Ascending aorta (tissue), 2 donors: ENCODE measurements at regions not wholly inside any gene's neighbourhood (a gene's known extent, or its start where the extent isn't known, plus 50 kb on each side); places are given as distances from the start of the nearest gene placed in this dataset.
A peak's percentile ranks its signal among the peaks of the same experiment; 100 is the strongest.

Experiments used
- DNase-seq, 2 donors: peaks; one replicate each; pipeline ENCODE4 v3.0.0-alpha.2; 2019; ENCODE audit warnings: low spot score in 2 of 2
- H3K27ac ChIP-seq, 2 donors: fragments of 200-600 bp; sonication (generic); one replicate each; pipeline ENCODE4 v1.5.1; 2016 to 2017; ENCODE audit warnings: mild to moderate bottlenecking in 1 of 2
- H3K27me3 ChIP-seq: fragments of 200-600 bp; sonication (generic); one replicate; pipeline ENCODE4 v1.5.1; 2017
- H3K36me3 ChIP-seq, 2 donors: fragments of 200-600 bp; sonication (generic); one replicate each; pipeline ENCODE4 v1.5.1; 2016
- H3K4me1 ChIP-seq, 2 donors: fragments of 200-600 bp; sonication (generic); one replicate each; pipeline ENCODE4 v1.5.1; 2016 to 2017; ENCODE audit warnings: mild to moderate bottlenecking in 1 of 2
- H3K4me3 ChIP-seq, 2 donors: fragments of 200-600 bp; sonication (generic); one replicate each; pipeline ENCODE4 v1.5.1; 2016 to 2017; ENCODE audit warnings: mild to moderate bottlenecking in 1 of 2
- H3K9me3 ChIP-seq, 2 donors: fragments of 200-600 bp; sonication (generic); one replicate each; pipeline ENCODE4 v1.5.1; 2016
- intact Hi-C: fragments of 100-400 bp; cut with DNase I; formaldehyde crosslinking; loops from one replicate; pipeline ENCODE4 v1.15.1; 2023
- TF ChIP-seq, protein P1 (sequence below), 3 experiments: fragments of 200-600 bp in 2 of 3; fragments of 450-650 bp in 1 of 3; sonication (generic) in 2 of 3; IDR thresholded peaks; one replicate each; pipeline ENCODE4 v1.5.1; 2016 to 2019; ENCODE audit warnings: antibody characterized with exemption in 3 of 3, mild to moderate bottlenecking in 1 of 3, moderate library complexity in 1 of 3

DNA sequence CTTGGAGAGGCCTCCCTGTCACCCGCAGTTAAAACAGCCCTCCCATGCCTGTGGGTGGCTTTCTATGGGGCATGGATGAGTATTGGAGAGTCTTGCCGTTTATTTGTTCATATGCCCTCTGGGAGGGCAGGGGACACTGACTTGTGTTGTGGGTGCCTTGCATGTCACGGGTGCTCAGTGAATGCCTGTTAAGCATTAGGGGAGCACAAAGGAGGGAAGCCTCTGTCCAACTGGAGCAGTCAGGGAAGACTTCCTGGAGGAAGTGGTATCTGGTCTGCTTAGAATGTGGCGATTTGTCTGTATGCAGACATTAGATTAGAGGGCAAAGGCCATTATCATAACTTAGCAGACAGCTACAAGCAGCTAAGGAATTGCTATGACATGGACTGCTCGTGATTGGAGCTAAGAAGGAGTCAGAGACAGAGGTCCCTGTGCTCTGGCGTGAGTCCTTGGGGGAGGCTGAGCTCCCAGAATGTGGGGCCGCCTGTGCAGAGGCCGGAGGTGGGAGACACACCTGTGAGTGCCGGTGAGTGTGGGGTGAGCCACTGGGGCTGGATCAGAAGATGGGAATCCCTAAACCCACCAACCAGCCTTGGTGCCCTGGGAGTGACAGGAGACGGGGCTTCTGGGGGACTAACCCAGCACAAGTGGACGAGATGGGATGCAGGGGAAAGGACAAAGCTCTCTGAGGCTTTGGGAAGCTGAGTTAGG, 286.1 kb downstream of the SEC14L1 start:
- Histone ChIP-seq H3K27ac (peak overlapping the region; percentile 90 to 93), H3K9me3 (no peaks in the 10 kb centered on the region), H3K4me3 (no peak overlapping the region), H3K36me3 (no peaks in the 10 kb centered on the region), H3K27me3 (no peaks in the 10 kb centered on the region), H3K4me1 (peaks cover 44 to 68% of the 10 kb centered on the region in 2 donors)
- intact Hi-C loops, result loop anchor here (2.0 to 10.0 kb wide), 2 partner anchors 104 to 308 kb away; no protein-coding TSS in a partner anchor
- TF ChIP-seq, protein P1, sequence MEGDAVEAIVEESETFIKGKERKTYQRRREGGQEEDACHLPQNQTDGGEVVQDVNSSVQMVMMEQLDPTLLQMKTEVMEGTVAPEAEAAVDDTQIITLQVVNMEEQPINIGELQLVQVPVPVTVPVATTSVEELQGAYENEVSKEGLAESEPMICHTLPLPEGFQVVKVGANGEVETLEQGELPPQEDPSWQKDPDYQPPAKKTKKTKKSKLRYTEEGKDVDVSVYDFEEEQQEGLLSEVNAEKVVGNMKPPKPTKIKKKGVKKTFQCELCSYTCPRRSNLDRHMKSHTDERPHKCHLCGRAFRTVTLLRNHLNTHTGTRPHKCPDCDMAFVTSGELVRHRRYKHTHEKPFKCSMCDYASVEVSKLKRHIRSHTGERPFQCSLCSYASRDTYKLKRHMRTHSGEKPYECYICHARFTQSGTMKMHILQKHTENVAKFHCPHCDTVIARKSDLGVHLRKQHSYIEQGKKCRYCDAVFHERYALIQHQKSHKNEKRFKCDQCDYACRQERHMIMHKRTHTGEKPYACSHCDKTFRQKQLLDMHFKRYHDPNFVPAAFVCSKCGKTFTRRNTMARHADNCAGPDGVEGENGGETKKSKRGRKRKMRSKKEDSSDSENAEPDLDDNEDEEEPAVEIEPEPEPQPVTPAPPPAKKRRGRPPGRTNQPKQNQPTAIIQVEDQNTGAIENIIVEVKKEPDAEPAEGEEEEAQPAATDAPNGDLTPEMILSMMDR (IDR thresholded peaks at IDR 0.05), result no peak
- DNase-seq, result peak in 1 of 2 donors; percentile 63

GRCh38 chr17:77427391-77427991, 286.7 kb downstream of the SEC14L1 start:
- no peaks in the 10 kb centered on the region for H3K9me3 ChIP-seq
- no peaks in the 10 kb centered on the region for H3K27me3 ChIP-seq
- H3K4me1 ChIP-seq, result peaks cover 44 to 66% of the 10 kb centered on the region in 2 donors
- no peaks in the 10 kb centered on the region for H3K36me3 ChIP-seq
- peak overlapping the region; percentile 90 to 93 for H3K27ac ChIP-seq
- TF ChIP-seq, protein P1 (IDR thresholded peaks at IDR 0.05), result no peak
- no peak overlapping the region for H3K4me3 ChIP-seq
- DNase-seq, result peak in 1 of 2 donors; percentile 89
- intact Hi-C loops, result loop anchor here (2.0 to 10.0 kb wide), 2 partner anchors 105 to 307 kb away; no protein-coding TSS in a partner anchor

- no peak overlapping the region for H3K4me3 ChIP-seq
- no peaks in the 10 kb centered on the region for H3K9me3 ChIP-seq
- peaks cover 41 to 59% of the 10 kb centered on the region in 2 donors for H3K4me1 ChIP-seq
- no peak for DNase-seq
- intact Hi-C loops, result loop anchor here (10.0 kb wide), 1 partner anchor 307 kb away; no protein-coding TSS in a partner anchor
- TF ChIP-seq, protein P1 (IDR thresholded peaks at IDR 0.05), result no peak
- no peaks in the 10 kb centered on the region for H3K36me3 ChIP-seq
- peak overlapping the region; percentile 90 to 93 for H3K27ac ChIP-seq
- H3K27me3 ChIP-seq, result no peaks in the 10 kb centered on the region
Measured at GRCh38 chr17:77428020-77428748, 287.4 kb downstream of the SEC14L1 start.

DNA sequence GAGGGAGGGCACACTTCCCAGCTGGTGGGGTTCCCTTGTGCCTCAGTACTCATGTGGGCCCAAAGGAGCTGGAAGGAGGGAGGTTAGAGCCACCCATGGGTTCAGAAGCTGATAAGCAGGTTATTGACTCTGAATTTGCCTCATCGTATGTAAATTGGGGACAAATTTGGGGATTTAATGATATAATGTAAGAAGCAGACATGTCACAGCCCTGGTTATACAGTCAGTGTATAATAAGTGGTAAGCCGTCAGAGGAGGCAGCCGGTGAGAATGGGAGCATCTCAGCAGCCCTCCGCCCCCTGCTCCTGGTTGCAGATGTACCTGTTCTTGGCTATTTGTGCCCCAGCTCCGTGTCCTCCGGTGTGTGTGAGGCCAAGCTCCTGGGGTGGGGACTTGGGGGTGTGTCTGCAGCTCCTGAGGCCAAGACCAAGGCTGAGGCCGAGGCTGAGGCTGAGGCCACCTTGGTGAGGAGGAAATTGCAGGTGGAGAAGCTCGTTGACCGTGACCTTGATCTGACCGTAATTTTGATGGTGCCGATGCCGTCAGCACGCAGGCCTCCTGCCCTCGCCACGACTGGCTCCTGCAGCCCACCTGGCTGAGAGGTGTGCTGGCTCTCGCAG, 288.1 kb downstream of the SEC14L1 start:
- intact Hi-C loops, result loop anchor here (10.0 kb wide), 1 partner anchor 306 kb away; no protein-coding TSS in a partner anchor
- peaks cover 39 to 60% of the 10 kb centered on the region in 2 donors for H3K4me1 ChIP-seq
- H3K27ac ChIP-seq, result peak overlapping the region; percentile 90 to 93
- H3K9me3 ChIP-seq, result no peaks in the 10 kb centered on the region
- no peak overlapping the region for H3K4me3 ChIP-seq
- no peak for DNase-seq
- no peaks in the 10 kb centered on the region for H3K36me3 ChIP-seq
- no peaks in the 10 kb centered on the region for H3K27me3 ChIP-seq
- TF ChIP-seq, protein P1 (IDR thresholded peaks at IDR 0.05), result no peak

- peak overlapping the region; percentile 77 to 79 for H3K27ac ChIP-seq
- H3K4me1 ChIP-seq, result peaks cover 35 to 56% of the 10 kb centered on the region in 2 donors
- no peak for DNase-seq
- H3K9me3 ChIP-seq, result no peaks in the 10 kb centered on the region
- no peaks in the 10 kb centered on the region for H3K27me3 ChIP-seq
- intact Hi-C loops, result loop anchor here (10.0 kb wide), 1 partner anchor 305 kb away; no protein-coding TSS in a partner anchor
- H3K36me3 ChIP-seq, result no peaks in the 10 kb centered on the region
- TF ChIP-seq, protein P1 (IDR thresholded peaks at IDR 0.05), result no peak
- no peak overlapping the region for H3K4me3 ChIP-seq
Measured at GRCh38 chr17:77429369-77429968, 288.7 kb downstream of the SEC14L1 start.
